HCT116 (cell line): ENCODE measurements at regions not wholly inside any gene's neighbourhood (a gene's known extent, or its start where the extent isn't known, plus 50 kb on each side); places are given as distances from the start of the nearest gene placed in this dataset.
"Not testable (repeated sequence)": the region's sequence is repeated elsewhere in the genome, so short reads cannot be mapped to it uniquely, and the experiment has no call there.

Source experiments
- ATAC-seq: fragments of 200-7000 bp; cut with Tn5 transposase; 2 replicates; pipeline ENCODE4 v1.9.1; 2020; ENCODE audit warnings: mild to moderate bottlenecking, moderate library complexity
- BruUV-seq: library from RNA; stranded (reverse); fragments of 400-500 nt; replicated peaks from 2 replicates; lab custom pipeline; 2021; lab: Mats Ljungman, UMichigan
- CTCF ChIA-PET: fragments of 300-600 bp; sonication (Branson Sonifier 250); formaldehyde crosslinking; loops from one replicate; lab custom pipeline; 2021; ENCODE audit warnings: antibody characterized with exemption; lab: Charles Lee
- POLR2A ChIA-PET: fragments of 300-600, 350-600 bp; sonication (Branson Sonifier 250); formaldehyde crosslinking; loops from one replicate; lab custom pipeline; 2021; ENCODE audit warnings: antibody characterized with exemption; lab: Charles Lee
- RAD21 ChIA-PET, 2 experiments: fragments of 300-600 bp; sonication (Branson Sonifier 250); formaldehyde crosslinking; loops; one replicate each; lab custom pipeline; 2023; ENCODE audit warnings: low total read pairs in 2 of 2; ENCODE audit not compliant: uncharacterized antibody in 2 of 2, unreplicated experiment in 2 of 2, low non-redundant PET in 1 of 2; lab: Charles Lee
- DNase-seq: peaks from one replicate; pipeline ENCODE4 v3.0.0-alpha.2; 2010; ENCODE audit warnings: low read depth, low spot score
- H2AFZ ChIP-seq: fragments of 200-600 bp; shearing (Covaris generic), sonication (generic); 2 replicates; pipeline ENCODE4 v1.6.1; 2017; ENCODE audit warnings: low read depth, mixed run types, mixed read lengths, antibody characterized with exemption, low read length; ENCODE audit not compliant: poor library complexity, severe bottlenecking
- H3K27ac ChIP-seq: 2 replicates; pipeline ENCODE4 v1.5.1; 2012; ENCODE audit warnings: low read depth, low read length
- H3K27me3 ChIP-seq: fragments of 200-600 bp; sonication (generic); 2 replicates; pipeline ENCODE4 v1.6.1; 2016; ENCODE audit warnings: mixed run types, low read length, mixed read lengths; ENCODE audit not compliant: insufficient read depth
- H3K36me3 ChIP-seq, 2 experiments: fragments of 200-500 bp in 1 of 2; fragments of 200-600 bp in 1 of 2; sonication (Bioruptor generic) in 1 of 2; sonication (generic) in 1 of 2; 2 replicates each; pipeline versions ENCODE4 v1.5.1 to v1.6.1; 2014 to 2016; ENCODE audit warnings: low read length in 2 of 2, inconsistent platforms in 1 of 2, mixed read lengths in 1 of 2, mixed run types in 1 of 2; ENCODE audit not compliant: insufficient read depth in 2 of 2, control insufficient read depth in 1 of 2
- H3K4me1 ChIP-seq, 2 experiments: fragments of 200-600 bp in 1 of 2; sonication (generic) in 1 of 2; 2 replicates each; pipeline versions ENCODE4 v1.5.1 to v1.6.1; 2012 to 2017; ENCODE audit warnings: low read length in 2 of 2, inconsistent platforms in 1 of 2, mild to moderate bottlenecking in 1 of 2, mixed read lengths in 1 of 2, mixed run types in 1 of 2, moderate library complexity in 1 of 2; ENCODE audit not compliant: insufficient read depth in 2 of 2, control insufficient read depth in 1 of 2
- H3K4me2 ChIP-seq: fragments of 200-600 bp; sonication (generic); 2 replicates; pipeline ENCODE4 v1.6.1; 2017; ENCODE audit warnings: mixed run types, low read length, mixed read lengths
- H3K4me3 ChIP-seq, 2 experiments: fragments of 200-600 bp in 1 of 2; sonication (generic) in 1 of 2; replicated peaks in 1 of 2; 2 replicates each; pipeline ENCODE4 v1.5.1; 2011 to 2016; ENCODE audit warnings: low read length in 2 of 2, control low read depth in 1 of 2, low read depth in 1 of 2, mild to moderate bottlenecking in 1 of 2, mixed read lengths in 1 of 2, mixed run types in 1 of 2
- H3K79me2 ChIP-seq: fragments of 200-600 bp; sonication (generic); 2 replicates; pipeline ENCODE4 v1.6.1; 2017; ENCODE audit warnings: mild to moderate bottlenecking, mixed run types, low read length, moderate library complexity, mixed read lengths; ENCODE audit not compliant: insufficient read depth
- H3K9ac ChIP-seq: fragments of 200-600 bp; sonication (generic); 2 replicates; pipeline ENCODE4 v1.6.1; 2016; ENCODE audit warnings: low read length, mixed read lengths
- H3K9me2 ChIP-seq: fragments of 200-600 bp; sonication (generic), shearing (Covaris generic); 2 replicates; pipeline ENCODE4 v1.6.1; 2017; ENCODE audit warnings: mixed run types, mild to moderate bottlenecking, moderate library complexity; ENCODE audit not compliant: insufficient read depth
- H3K9me3 ChIP-seq, 2 experiments: fragments of 200-500 bp in 1 of 2; fragments of 200-600 bp in 1 of 2; sonication (Bioruptor generic) in 1 of 2; sonication (generic) in 1 of 2; 2 replicates each; pipeline ENCODE4 v1.6.1; 2014 to 2017; ENCODE audit warnings: low read length in 2 of 2, mixed read lengths in 2 of 2, inconsistent platforms in 1 of 2, low read depth in 1 of 2, mild to moderate bottlenecking in 1 of 2, mixed run types in 1 of 2, moderate library complexity in 1 of 2; ENCODE audit not compliant: control insufficient read depth in 1 of 2, insufficient read depth in 1 of 2
- H4K20me1 ChIP-seq: fragments of 200-600 bp; sonication (generic), shearing (Covaris generic); 2 replicates; pipeline ENCODE4 v1.6.1; 2017; ENCODE audit warnings: mixed run types, mild to moderate bottlenecking, moderate library complexity; ENCODE audit not compliant: insufficient read depth
- intact Hi-C: fragments of 100-400 bp; cut with micrococcal nuclease; formaldehyde crosslinking; loops from 2 replicates; pipeline ENCODE4 v1.10.0; 2022

DNA sequence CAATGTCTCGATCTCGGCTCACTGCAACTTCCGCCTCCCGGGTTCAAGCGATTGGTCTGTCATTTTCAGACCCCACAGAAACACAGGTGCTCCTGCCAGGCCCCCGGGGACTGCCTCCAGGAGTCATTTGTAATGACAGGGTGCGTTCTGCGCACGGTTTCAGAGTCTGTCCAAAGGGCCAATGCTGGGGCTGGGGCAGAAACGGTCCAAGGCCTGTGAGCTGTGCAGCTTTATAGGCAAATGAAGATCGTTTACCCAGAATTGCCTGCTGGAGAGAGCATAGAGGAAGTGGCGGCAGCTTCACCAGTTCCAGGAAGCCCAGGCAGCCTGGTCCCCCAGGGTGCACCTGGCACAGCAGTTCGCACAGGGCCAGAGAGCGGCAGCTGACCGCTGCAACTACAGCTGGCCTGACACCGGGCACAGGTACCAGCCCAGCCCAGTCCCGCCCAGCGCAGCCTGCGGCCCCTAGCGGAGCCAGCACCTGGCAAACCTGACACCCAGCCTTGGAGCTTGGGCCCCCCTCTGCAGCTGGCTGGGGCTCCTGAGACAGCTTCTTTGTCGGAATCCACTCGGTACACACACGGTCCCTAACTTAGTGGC lies 92.4 kb upstream of the METTL9 start:
- H3K4me2 ChIP-seq, H3K9ac ChIP-seq, RAD21 ChIA-PET, POLR2A ChIA-PET, H3K9me2 ChIP-seq, intact Hi-C loops, BruUV-seq, H3K27ac ChIP-seq, CTCF ChIA-PET, H4K20me1 ChIP-seq, H3K4me3 ChIP-seq, H2AFZ ChIP-seq, DNase-seq, H3K36me3 ChIP-seq, H3K27me3 ChIP-seq, H3K9me3 ChIP-seq, ATAC-seq: not testable (repeated sequence)
- Histone ChIP-seq H3K79me2 (peaks cover 85% of the 10 kb centered on the region), H3K4me1 (peaks cover 13 to 28% of the 10 kb centered on the region in 2 experiments)

DNA sequence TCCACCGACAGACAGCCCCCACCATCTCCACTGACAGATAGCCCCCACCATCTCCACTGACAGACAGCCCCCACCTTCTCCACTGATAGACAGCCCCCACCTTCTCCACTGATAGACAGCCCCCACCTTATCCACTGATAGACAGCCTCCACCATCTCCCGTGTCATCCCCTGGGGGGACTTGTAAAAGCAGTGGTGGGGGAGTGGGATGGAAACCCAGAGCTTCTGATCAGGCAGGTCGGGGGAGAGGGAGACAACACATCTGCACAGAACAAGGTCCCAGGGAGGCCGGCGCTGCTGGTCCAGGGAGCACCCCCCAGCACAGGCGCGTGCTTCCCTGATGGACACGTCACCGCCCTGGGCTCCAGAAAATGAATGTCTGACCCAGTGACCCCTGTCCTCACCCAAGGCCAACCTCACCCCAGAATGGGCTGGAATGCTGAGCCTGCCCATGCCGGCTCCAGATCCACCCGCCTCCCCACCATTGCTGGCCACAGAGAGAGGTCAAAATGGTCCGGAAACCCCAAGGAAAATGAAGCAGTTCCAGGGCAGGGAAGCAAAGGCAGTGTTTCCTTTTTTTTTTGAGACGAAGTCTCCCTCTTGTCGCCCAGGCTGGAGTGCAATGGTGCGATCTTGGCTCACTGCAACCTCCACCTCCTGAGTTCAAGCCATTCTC lies 91.6 kb upstream of the METTL9 start:
- H3K4me3 ChIP-seq, H3K4me2 ChIP-seq, BruUV-seq, H3K9me2 ChIP-seq, RAD21 ChIA-PET, ATAC-seq, H4K20me1 ChIP-seq, H2AFZ ChIP-seq, H3K9me3 ChIP-seq, H3K9ac ChIP-seq, POLR2A ChIA-PET, CTCF ChIA-PET, H3K27ac ChIP-seq, DNase-seq, intact Hi-C loops, H3K27me3 ChIP-seq: not testable (repeated sequence)
- peaks cover 19 to 32% of the 10 kb centered on the region in 2 experiments for H3K4me1 ChIP-seq
- peaks cover 93% of the 10 kb centered on the region for H3K79me2 ChIP-seq
- peaks cover 0 to 11% of the 10 kb centered on the region in 2 experiments; a peak in 1 of 4 replicates for H3K36me3 ChIP-seq

DNA sequence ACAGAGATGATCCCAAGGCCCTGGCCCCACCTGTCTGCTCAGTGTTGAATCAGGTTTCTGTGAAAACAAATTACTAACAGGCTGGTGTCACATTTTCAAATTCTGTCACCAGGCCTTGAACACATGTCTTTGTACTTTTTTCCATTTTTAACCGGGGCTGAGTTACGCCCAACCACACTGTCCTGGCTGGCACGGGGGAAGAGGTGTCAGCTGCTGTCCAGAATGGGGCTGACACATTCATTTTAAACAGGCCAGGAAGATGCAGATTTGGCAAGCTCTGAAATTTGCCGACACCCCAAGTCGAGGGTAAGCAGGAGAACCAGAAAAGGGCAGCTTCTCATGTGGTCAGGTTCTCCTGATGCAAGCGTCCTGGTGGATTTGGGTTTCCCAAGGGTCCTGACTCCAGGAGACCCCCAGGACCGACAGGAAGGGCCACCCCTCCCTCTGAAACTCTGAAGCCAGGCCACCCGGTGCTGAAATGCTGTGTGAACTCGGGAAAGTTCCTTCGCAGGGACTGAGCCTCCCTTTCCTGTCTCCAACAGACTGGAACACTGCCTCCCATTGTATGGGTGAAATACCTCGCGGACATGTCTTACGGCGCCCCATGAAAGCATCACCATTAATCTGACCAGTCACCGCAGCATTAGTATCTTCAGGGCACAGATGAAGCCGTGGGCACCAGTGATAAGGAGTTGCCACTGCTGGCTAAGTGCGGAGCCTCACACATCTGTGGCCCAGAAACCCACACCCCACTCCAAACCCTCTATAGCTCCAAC lies 90.5 kb upstream of the METTL9 start:
- ATAC-seq, CTCF ChIA-PET, BruUV-seq, DNase-seq, H3K4me3 ChIP-seq, POLR2A ChIA-PET, H3K4me2 ChIP-seq, H3K27me3 ChIP-seq, H3K9me3 ChIP-seq, H3K27ac ChIP-seq, H3K9ac ChIP-seq, RAD21 ChIA-PET, H3K9me2 ChIP-seq, H2AFZ ChIP-seq, H4K20me1 ChIP-seq, intact Hi-C loops: not testable (repeated sequence)
- H3K4me1 ChIP-seq = peaks cover 11 to 27% of the 10 kb centered on the region in 2 experiments
- H3K36me3 ChIP-seq = peaks cover 0 to 14% of the 10 kb centered on the region in 2 experiments; a peak in 1 of 4 replicates
- peaks cover 93% of the 10 kb centered on the region for H3K79me2 ChIP-seq

DNA sequence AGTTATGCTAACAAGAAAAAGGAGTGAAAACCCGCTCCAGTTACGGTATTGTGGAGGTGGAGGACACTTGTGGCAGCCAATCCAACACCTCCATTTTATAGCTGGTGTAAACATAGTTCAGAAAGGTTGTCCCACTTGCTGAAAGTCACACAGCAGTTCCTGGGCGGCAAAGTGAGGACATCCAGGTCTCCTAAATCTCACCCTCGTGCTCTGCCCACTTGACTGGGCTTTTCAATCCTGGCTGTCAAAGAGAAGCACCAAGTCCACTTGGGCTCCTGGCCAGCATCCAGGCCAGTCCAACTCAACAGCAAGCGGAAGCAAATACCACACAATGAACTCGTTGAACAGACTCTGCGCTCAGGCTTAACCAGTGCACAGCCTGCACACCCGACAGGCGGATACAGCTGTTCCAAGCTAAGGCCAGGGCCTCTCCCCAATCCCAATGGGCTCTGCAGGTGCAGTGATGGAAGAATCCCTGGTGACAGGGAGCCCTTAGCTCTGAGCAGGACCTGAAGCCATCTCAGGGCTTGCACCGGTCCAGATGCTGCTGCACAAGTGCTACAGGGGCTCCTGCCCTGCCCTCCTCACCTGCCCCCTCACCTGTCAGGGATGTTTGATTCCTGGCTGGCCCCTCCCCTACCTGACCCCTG lies 89.8 kb upstream of the METTL9 start:
- ATAC-seq, H2AFZ ChIP-seq, H3K27ac ChIP-seq, CTCF ChIA-PET, H3K9me2 ChIP-seq, H3K4me2 ChIP-seq, H3K27me3 ChIP-seq, H3K4me3 ChIP-seq, intact Hi-C loops, BruUV-seq, H3K9me3 ChIP-seq, RAD21 ChIA-PET, DNase-seq, H4K20me1 ChIP-seq, H3K9ac ChIP-seq: not testable (repeated sequence)
- peaks cover 93% of the 10 kb centered on the region for H3K79me2 ChIP-seq
- peaks cover 0 to 14% of the 10 kb centered on the region in 2 experiments; a peak in 1 of 4 replicates for H3K36me3 ChIP-seq
- POLR2A ChIA-PET = interaction anchor here (1.4 kb wide), 1 partner anchor 11 kb away, joined by 4 read pairs; no protein-coding TSS in a partner anchor
- peaks cover 11 to 22% of the 10 kb centered on the region in 2 experiments for H3K4me1 ChIP-seq
